GM12864 (cell line): ENCODE measurements at regions not wholly inside any gene's neighbourhood (a gene's known extent, or its start where the extent isn't known, plus 50 kb on each side); places are given as distances from the start of the nearest gene placed in this dataset.
"Not testable (repeated sequence)": the region's sequence is repeated elsewhere in the genome, so short reads cannot be mapped to it uniquely, and the experiment has no call there.

Experiments used
- DNase-seq: peaks from one replicate; pipeline ENCODE4 v3.0.0-alpha.2; 2011; ENCODE audit warnings: low read depth
- H3K4me3 ChIP-seq: 2 replicates; pipeline ENCODE4 v1.5.1; 2011; ENCODE audit warnings: mild to moderate bottlenecking, low read depth, low read length, control low read depth
- TF ChIP-seq, protein P1 (sequence below): IDR thresholded peaks from 2 replicates; pipeline ENCODE4 v1.5.1; 2011; ENCODE audit warnings: low read depth, mild to moderate bottlenecking, moderate library complexity, low read length, control low read depth, inconsistent platforms; ENCODE audit errors: missing control alignments

DNA sequence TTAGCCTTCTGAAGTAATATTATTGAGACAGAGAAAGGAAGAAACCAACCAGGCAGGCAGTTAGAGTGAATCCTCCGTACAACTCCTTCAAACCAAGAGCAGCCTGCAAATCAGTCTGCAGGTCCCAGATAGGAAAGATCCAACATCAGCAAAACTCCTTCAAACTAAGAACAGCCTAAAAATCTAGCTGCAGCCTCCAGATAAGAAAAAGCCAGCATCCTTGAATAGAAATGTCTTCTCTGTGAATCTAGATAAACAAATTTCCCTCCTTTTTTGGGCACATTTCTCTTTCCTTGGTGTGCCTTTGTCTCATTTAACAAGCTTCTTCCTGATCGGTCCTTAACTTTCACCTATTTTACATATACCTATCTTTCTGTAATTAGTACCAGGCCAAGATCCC lies 1004.6 kb upstream of the TMEFF2 start:
- no peak overlapping the region for H3K4me3 ChIP-seq
- no peak for DNase-seq

DNA sequence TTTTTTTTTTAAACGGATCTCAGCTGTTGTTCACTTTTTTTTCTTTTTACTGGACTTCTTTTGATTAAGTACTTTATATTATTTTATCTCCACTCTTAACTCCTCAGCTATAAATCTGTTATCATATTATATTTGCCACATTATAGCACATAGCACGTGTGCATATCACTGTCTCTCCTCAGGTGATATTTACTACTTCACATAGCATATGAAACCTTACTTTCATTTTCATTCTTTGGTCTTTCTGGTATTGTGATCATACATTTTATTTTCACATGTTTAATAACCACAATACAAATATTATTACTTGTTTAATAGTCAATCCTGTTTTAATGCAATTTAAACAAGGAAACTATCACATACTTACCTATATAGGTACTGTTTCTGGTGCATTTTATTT lies 993.1 kb upstream of the TMEFF2 start:
- TF ChIP-seq, protein P1, sequence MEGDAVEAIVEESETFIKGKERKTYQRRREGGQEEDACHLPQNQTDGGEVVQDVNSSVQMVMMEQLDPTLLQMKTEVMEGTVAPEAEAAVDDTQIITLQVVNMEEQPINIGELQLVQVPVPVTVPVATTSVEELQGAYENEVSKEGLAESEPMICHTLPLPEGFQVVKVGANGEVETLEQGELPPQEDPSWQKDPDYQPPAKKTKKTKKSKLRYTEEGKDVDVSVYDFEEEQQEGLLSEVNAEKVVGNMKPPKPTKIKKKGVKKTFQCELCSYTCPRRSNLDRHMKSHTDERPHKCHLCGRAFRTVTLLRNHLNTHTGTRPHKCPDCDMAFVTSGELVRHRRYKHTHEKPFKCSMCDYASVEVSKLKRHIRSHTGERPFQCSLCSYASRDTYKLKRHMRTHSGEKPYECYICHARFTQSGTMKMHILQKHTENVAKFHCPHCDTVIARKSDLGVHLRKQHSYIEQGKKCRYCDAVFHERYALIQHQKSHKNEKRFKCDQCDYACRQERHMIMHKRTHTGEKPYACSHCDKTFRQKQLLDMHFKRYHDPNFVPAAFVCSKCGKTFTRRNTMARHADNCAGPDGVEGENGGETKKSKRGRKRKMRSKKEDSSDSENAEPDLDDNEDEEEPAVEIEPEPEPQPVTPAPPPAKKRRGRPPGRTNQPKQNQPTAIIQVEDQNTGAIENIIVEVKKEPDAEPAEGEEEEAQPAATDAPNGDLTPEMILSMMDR = no peak
- H3K4me3 ChIP-seq = no peak overlapping the region

More for the DNA sequence above, 1004.6 kb upstream of the TMEFF2 start:
- TF ChIP-seq, protein P1 = no peak

DNA sequence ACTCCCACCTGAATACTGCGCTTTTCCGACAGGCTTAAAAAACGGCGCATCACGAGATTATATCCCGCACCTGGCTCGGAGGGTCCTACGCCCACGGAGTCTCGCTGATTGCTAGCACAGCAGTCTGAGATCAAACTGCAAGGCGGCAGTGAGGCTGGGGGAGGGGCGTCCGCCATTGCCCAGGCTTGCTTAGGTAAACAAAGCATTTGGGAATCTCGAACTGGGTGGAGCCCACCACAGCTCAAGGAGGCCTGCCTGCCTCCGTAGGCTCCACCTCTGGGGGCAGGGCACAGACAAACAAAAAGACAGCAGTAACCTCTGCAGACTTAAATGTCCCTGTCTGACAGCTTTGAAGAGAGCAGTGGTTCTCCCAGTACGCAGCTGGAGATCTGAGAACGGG lies 976.2 kb upstream of the TMEFF2 start:
- DNase-seq, H3K4me3 ChIP-seq: not testable (repeated sequence)

More for the DNA sequence above, 993.1 kb upstream of the TMEFF2 start:
- DNase-seq = no peak

DNA sequence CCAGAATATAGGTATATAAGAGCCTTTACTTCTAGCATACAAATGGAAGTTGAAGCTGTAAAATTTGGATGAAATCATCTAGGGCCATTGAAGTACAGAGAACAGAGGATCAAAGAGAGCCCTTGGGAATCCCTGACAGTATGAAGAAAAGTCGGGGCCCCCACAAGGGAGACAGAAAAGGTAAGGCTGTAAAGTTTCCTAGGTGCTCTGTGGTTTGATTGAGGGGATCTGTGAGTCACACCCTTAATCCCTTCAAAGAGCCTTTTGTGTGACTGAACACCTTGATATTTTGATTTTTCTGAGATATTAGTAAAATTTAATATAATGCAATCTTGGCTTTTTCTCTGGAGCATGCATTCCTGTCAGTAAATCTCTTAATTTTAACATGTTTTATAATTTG lies 961.7 kb upstream of the TMEFF2 start:
- TF ChIP-seq, protein P1 = no peak
- no peak overlapping the region for H3K4me3 ChIP-seq
- DNase-seq = no peak

DNA sequence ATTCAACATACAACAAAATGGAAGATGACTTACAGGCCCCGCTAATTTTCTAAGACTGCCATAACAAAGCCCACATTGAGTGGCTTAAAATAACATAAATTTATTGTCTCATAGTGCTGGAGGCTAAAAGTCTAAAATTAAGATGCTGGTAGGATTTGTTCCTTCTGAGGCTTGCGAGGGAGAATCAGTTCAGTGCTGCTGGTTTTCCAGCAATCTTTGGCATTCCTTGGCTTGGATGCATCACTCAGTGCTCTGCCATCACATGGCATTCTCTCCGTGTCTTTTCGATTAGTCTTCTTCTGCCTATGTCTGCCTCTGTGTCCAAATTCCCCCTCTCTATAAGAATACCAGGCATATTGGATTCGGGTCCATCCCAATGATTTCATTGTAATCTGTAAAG lies 959.3 kb upstream of the TMEFF2 start:
- TF ChIP-seq, protein P1 = no peak
- no peak for DNase-seq
- no peak overlapping the region for H3K4me3 ChIP-seq

DNA sequence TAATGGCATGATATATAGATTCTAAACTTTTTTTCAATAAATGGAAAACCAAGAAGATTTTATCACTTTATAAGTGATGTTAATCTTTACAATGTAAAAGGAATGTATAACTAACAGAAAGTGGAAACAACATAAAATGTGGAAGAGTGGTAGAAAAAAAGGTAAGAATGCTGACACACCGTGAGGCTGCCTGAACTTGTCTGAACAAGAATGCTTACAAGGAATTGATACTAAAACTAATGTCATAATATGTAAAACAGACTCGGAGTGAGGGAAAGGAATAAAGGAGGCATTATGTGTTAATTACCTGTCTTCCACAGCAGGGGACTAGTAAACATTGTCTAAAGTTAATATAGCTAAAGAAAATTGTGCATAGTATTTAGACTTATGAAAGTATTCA lies 958.8 kb upstream of the TMEFF2 start:
- no peak overlapping the region for H3K4me3 ChIP-seq
- TF ChIP-seq, protein P1 = no peak
- DNase-seq = no peak

DNA sequence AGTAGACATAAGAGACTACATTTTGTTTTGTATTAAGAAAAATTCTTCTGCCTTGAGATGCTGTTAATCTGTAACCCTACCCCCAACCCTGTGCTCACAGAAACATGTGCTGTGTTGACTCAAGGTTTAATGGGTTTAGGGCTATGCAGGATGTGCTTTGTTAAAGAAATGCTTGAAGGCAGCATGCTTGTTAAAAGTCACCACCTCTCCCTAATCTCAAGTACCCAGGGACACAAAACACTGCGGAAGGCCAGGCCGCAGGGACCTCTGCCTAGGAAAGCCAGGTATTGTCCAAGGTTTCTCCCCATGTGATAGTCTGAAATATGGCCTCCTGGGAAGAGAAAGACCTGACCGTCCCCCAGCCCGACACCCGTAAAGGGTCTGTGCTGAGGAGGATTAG lies 947.7 kb upstream of the TMEFF2 start:
- DNase-seq, H3K4me3 ChIP-seq: not testable (repeated sequence)

DNA sequence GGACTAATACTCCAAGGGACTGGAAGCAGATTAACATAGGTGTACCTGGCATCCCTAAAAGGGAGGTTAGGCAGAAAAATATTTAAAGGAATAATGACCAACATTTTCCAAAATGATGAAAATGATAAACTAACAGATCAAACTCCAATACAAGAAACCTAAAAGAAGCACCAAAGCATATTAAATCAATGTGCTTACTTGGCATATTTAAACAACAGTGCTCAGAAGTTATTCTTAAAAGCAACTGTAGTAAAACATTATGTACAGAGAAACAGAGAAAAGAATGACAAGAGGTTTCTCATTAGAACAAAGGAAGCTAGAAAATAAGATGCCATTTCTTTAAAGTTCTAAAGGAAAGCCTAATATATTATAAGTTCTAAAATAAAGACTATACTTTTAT lies 947.3 kb upstream of the TMEFF2 start:
- TF ChIP-seq, protein P1 = no peak
- no peak for DNase-seq
- no peak overlapping the region for H3K4me3 ChIP-seq

DNA sequence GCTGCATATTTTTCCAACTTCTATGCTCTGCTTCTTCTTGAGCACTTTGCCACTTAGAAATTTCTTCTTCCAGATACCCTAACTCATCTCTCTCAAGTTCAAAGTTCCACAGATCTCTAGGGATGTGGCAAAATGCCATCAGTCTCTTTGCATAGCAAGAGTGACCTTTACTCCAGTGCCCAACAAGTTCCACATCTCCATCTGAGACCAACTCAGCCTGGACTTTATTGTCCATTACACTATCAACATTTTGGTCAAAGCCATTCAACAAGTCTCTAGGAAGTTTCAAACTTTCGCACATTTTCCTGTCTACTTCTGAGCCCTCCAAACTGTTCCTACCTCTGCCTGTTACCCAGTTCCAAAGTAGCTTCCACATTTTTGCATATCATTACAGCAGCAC lies 946.2 kb upstream of the TMEFF2 start:
- not testable (repeated sequence) for H3K4me3 ChIP-seq, DNase-seq
